OCI-LY1 (cell line): ENCODE measurements at regions not wholly inside any gene's neighbourhood (a gene's known extent, or its start where the extent isn't known, plus 50 kb on each side); places are given as distances from the start of the nearest gene placed in this dataset.
"Not testable (repeated sequence)": the region's sequence is repeated elsewhere in the genome, so short reads cannot be mapped to it uniquely, and the experiment has no call there.

ENCODE experiments used
- EZH2 ChIP-seq: fragments of 200-600 bp; sonication (generic), shearing (Covaris generic); IDR thresholded peaks from 2 replicates; pipeline ENCODE4 v1.8.0; 2017; ENCODE audit warnings: borderline replicate concordance, mixed run types, mild to moderate bottlenecking, antibody characterized with exemption, low read length, moderate library complexity, mixed read lengths
- TF ChIP-seq, protein P1 (sequence below): fragments of 200-600 bp; sonication (generic), shearing (Covaris generic); IDR thresholded peaks from 2 replicates; pipeline ENCODE4 v1.5.1; 2017; ENCODE audit warnings: mild to moderate bottlenecking, antibody characterized with exemption, low read length, moderate library complexity, mixed read lengths

DNA sequence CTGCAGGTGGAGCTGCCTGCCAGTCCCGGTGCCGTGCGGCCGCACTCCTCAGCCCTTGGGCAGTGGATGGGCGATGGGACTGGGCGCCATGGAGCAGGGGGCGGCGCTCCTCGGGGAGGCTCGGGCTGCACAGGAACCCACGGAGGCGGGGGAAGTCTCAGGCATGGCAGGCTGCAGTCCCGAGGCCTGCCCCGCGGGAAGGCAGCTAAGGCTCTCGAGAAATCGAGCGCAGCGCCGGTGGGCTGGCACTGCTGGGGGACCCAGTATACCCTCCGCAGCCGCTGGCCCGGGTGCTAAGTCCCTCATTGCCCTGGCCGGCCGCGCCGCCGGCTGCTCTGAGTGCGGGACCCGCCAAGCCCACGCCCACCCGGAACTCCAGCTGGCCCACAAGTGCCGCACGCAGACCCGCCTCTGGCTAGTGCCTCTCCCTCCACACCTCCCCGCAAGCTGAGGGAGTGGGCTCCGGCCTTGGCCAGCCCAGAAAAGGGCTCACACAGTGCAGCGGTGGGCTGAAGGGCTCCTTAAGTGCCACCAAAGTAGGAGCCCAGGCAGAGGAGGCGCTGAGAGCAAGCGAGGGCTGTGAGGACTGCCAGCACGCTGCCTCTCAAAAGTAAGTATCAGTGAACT is 875.8 kb downstream of the LRFN5 start:
- TF ChIP-seq, protein P1, sequence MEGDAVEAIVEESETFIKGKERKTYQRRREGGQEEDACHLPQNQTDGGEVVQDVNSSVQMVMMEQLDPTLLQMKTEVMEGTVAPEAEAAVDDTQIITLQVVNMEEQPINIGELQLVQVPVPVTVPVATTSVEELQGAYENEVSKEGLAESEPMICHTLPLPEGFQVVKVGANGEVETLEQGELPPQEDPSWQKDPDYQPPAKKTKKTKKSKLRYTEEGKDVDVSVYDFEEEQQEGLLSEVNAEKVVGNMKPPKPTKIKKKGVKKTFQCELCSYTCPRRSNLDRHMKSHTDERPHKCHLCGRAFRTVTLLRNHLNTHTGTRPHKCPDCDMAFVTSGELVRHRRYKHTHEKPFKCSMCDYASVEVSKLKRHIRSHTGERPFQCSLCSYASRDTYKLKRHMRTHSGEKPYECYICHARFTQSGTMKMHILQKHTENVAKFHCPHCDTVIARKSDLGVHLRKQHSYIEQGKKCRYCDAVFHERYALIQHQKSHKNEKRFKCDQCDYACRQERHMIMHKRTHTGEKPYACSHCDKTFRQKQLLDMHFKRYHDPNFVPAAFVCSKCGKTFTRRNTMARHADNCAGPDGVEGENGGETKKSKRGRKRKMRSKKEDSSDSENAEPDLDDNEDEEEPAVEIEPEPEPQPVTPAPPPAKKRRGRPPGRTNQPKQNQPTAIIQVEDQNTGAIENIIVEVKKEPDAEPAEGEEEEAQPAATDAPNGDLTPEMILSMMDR, result not testable (repeated sequence)
- not testable (repeated sequence) for TF ChIP-seq EZH2
